GM21367 (cell line): ENCODE measurements at regions not wholly inside any gene's neighbourhood (a gene's known extent, or its start where the extent isn't known, plus 50 kb on each side); places are given as distances from the start of the nearest gene placed in this dataset.

Experiments
- ATAC-seq: cut with Tn5 transposase; IDR thresholded peaks from one replicate; pipeline ENCODE4 v1.9.1; 2021; ENCODE audit not compliant: unreplicated experiment

- ATAC-seq: no peak
Measured at GRCh38 chr4:163948920-163949455, 454.5 kb downstream of the TMA16 start.

GRCh38 chr4:163949976-163950601 is 455.6 kb downstream of the TMA16 start:
- no peak for ATAC-seq

- ATAC-seq: no peak
Measured at GRCh38 chr4:163955288-163955687, 460.8 kb downstream of the TMA16 start.

- no peak for ATAC-seq
Measured at GRCh38 chr4:163958751-163959150, 464.3 kb downstream of the TMA16 start.

GRCh38 chr4:163959932-163960331 is 465.4 kb downstream of the TMA16 start:
- ATAC-seq: no peak

- no peak for ATAC-seq
Measured at GRCh38 chr4:163966612-163967011, 472.1 kb downstream of the TMA16 start.

- peak; percentile 44 for ATAC-seq
Measured at GRCh38 chr4:163967263-163967662, 472.8 kb downstream of the TMA16 start.

- no peak for ATAC-seq
Measured at GRCh38 chr4:163967710-163968109, 473.2 kb downstream of the TMA16 start.

GRCh38 chr4:163969291-163969690 is 474.8 kb downstream of the TMA16 start:
- no peak for ATAC-seq

- no peak for ATAC-seq
Measured at GRCh38 chr4:163976588-163976987, 482.1 kb downstream of the TMA16 start.

GRCh38 chr4:163988391-163988790 is 493.9 kb downstream of the TMA16 start:
- no peak for ATAC-seq

GRCh38 chr4:163988865-163989264 is 494.4 kb downstream of the TMA16 start:
- no peak for ATAC-seq

GRCh38 chr4:163991298-163991865 is 496.9 kb downstream of the TMA16 start:
- ATAC-seq: no peak

- ATAC-seq: no peak
Measured at GRCh38 chr4:164009435-164009834, 514.9 kb downstream of the TMA16 start.

- ATAC-seq: no peak
Measured at GRCh38 chr4:164011791-164012190, 517.3 kb downstream of the TMA16 start.

GRCh38 chr4:164012396-164013027 is 518.0 kb downstream of the TMA16 start:
- no peak for ATAC-seq

- ATAC-seq: no peak
Measured at GRCh38 chr4:164021947-164022346, 527.5 kb downstream of the TMA16 start.

GRCh38 chr4:164023214-164023613 is 528.7 kb downstream of the TMA16 start:
- ATAC-seq: peak; percentile 60

GRCh38 chr4:164027805-164028204 is 533.3 kb downstream of the TMA16 start:
- ATAC-seq: no peak

- no peak for ATAC-seq
Measured at GRCh38 chr4:164039482-164039881, 545.0 kb downstream of the TMA16 start.

- no peak for ATAC-seq
Measured at GRCh38 chr4:164056426-164057142, 562.1 kb downstream of the TMA16 start.
